MM.1S (cell line): ENCODE measurements at regions not wholly inside any gene's neighbourhood (a gene's known extent, or its start where the extent isn't known, plus 50 kb on each side); places are given as distances from the start of the nearest gene placed in this dataset.

Source experiments
- DNase-seq: peaks from one replicate; pipeline ENCODE4 v3.0.0-alpha.2; 2015
- H2AFZ ChIP-seq: fragments of 300-600 bp; sonication (generic); 2 replicates; pipeline ENCODE4 v1.6.0; 2016; ENCODE audit warnings: antibody characterized with exemption, low read length
- H3F3A ChIP-seq: fragments of 300-600 bp; sonication (generic); 2 replicates; pipeline ENCODE4 v1.6.1; 2016; ENCODE audit warnings: mild to moderate bottlenecking, antibody characterized with exemption, low read length, moderate library complexity, mixed read lengths; ENCODE audit not compliant: insufficient read depth
- H3K27ac ChIP-seq: fragments of 300-600 bp; sonication (generic); 2 replicates; pipeline ENCODE4 v1.5.1; 2016; ENCODE audit warnings: mild to moderate bottlenecking, low read length
- H3K27me3 ChIP-seq: fragments of 300-600 bp; sonication (generic); replicated peaks from 2 replicates; pipeline ENCODE4 v1.6.0; 2016; ENCODE audit warnings: low read length; ENCODE audit not compliant: insufficient read depth
- H3K36me3 ChIP-seq: fragments of 300-600 bp; sonication (generic); replicated peaks from 2 replicates; pipeline ENCODE4 v1.6.1; 2016; ENCODE audit warnings: mild to moderate bottlenecking, low read length, mixed read lengths; ENCODE audit not compliant: insufficient read depth
- H3K4me1 ChIP-seq: fragments of 300-600 bp; sonication (generic); 2 replicates; pipeline ENCODE4 v1.6.1; 2016; ENCODE audit warnings: low read length, mixed read lengths
- H3K4me2 ChIP-seq: fragments of 300-600 bp; sonication (generic); 2 replicates; pipeline ENCODE4 v1.6.0; 2016; ENCODE audit warnings: low read depth, low read length
- H3K4me3 ChIP-seq: fragments of 300-600 bp; sonication (generic); 2 replicates; pipeline ENCODE4 v1.5.1; 2016; ENCODE audit warnings: low read length, mixed read lengths
- H3K79me2 ChIP-seq: fragments of 300-600 bp; sonication (generic); 2 replicates; pipeline ENCODE4 v1.6.1; 2016; ENCODE audit warnings: mixed run types, low read length, mixed read lengths
- H3K9ac ChIP-seq: fragments of 300-600 bp; sonication (generic); 2 replicates; pipeline ENCODE4 v1.6.1; 2016; ENCODE audit warnings: low read length, mixed read lengths
- H3K9me2 ChIP-seq: fragments of 300-600 bp; sonication (generic); replicated peaks from 2 replicates; pipeline ENCODE4 v1.6.1; 2016; ENCODE audit warnings: mild to moderate bottlenecking, low read length, mixed read lengths; ENCODE audit not compliant: insufficient read depth
- H3K9me3 ChIP-seq: fragments of 300-600 bp; sonication (generic); replicated peaks from 2 replicates; pipeline ENCODE4 v1.6.1; 2016; ENCODE audit warnings: mild to moderate bottlenecking, low read length, mixed read lengths; ENCODE audit not compliant: insufficient read depth
- H4K20me1 ChIP-seq: fragments of 300-600 bp; sonication (generic); 2 replicates; pipeline ENCODE4 v1.6.1; 2016; ENCODE audit warnings: mild to moderate bottlenecking, low read length, moderate library complexity, mixed read lengths; ENCODE audit not compliant: insufficient read depth
- EZH2 ChIP-seq: fragments of 300-600 bp; sonication (generic); optimal IDR thresholded peaks from 2 replicates; pipeline ENCODE3; 2017; ENCODE audit warnings: low read depth, mild to moderate bottlenecking, antibody characterized with exemption, low read length, mixed read lengths
- EZH2phosphoT487 ChIP-seq: fragments of 300-600 bp; sonication (generic); IDR thresholded peaks from 2 replicates; pipeline ENCODE4 v1.6.1; 2018; ENCODE audit warnings: antibody characterized with exemption, low read length
- TF ChIP-seq, protein P1 (sequence below): fragments of 300-600 bp; sonication (generic); IDR thresholded peaks from 2 replicates; pipeline ENCODE4 v1.5.1; 2016; ENCODE audit warnings: antibody characterized with exemption, low read length, mixed read lengths

DNA sequence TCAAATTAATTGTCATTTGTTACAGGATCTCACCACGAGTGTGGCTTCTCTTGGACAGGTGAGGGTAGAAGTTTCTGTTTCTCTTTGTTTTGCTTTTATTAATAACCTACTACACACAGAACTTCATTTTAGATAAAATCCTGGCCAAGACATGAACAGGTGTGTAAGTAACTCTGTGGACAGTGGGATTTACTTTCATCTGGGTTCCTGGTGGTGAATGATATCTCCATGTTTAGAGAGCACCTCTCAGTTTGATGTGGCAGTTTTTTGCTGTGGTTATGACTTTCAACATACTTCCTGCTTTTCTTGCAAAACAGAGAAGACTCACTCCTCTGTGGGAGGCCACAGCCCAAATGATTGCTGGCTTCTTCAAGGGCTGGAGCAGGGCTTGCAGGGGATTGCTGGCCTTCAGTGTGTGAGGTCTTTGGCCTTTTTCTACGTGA, 71.1 kb upstream of the XCR1 start:
- H3K9me3 ChIP-seq, result no peaks in the 10 kb centered on the region
- H3K4me3 ChIP-seq, result no peak overlapping the region
- peak overlapping the region; percentile 57 for H3K4me2 ChIP-seq
- H3K27ac ChIP-seq, result peak overlapping the region; percentile 97
- no peaks in the 10 kb centered on the region for H3K36me3 ChIP-seq
- peaks cover 33% of the 10 kb centered on the region for H3F3A ChIP-seq
- peak overlapping the region; percentile 12 for H2AFZ ChIP-seq
- H3K4me1 ChIP-seq, result peaks cover 72% of the 10 kb centered on the region
- TF ChIP-seq EZH2 (no peak), EZH2phosphoT487 (no peak)
- TF ChIP-seq, protein P1, sequence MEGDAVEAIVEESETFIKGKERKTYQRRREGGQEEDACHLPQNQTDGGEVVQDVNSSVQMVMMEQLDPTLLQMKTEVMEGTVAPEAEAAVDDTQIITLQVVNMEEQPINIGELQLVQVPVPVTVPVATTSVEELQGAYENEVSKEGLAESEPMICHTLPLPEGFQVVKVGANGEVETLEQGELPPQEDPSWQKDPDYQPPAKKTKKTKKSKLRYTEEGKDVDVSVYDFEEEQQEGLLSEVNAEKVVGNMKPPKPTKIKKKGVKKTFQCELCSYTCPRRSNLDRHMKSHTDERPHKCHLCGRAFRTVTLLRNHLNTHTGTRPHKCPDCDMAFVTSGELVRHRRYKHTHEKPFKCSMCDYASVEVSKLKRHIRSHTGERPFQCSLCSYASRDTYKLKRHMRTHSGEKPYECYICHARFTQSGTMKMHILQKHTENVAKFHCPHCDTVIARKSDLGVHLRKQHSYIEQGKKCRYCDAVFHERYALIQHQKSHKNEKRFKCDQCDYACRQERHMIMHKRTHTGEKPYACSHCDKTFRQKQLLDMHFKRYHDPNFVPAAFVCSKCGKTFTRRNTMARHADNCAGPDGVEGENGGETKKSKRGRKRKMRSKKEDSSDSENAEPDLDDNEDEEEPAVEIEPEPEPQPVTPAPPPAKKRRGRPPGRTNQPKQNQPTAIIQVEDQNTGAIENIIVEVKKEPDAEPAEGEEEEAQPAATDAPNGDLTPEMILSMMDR, result no peak
- no peaks in the 10 kb centered on the region for H4K20me1 ChIP-seq
- H3K79me2 ChIP-seq, result 0 out of 2 replicates have a peak, but pooled peaks cover 5% of the 10 kb centered on the region
- H3K9ac ChIP-seq, result peak overlapping the region; percentile 62
- DNase-seq, result peak; percentile 88
- H3K9me2 ChIP-seq, result no peaks in the 10 kb centered on the region
- no peaks in the 10 kb centered on the region for H3K27me3 ChIP-seq

DNA sequence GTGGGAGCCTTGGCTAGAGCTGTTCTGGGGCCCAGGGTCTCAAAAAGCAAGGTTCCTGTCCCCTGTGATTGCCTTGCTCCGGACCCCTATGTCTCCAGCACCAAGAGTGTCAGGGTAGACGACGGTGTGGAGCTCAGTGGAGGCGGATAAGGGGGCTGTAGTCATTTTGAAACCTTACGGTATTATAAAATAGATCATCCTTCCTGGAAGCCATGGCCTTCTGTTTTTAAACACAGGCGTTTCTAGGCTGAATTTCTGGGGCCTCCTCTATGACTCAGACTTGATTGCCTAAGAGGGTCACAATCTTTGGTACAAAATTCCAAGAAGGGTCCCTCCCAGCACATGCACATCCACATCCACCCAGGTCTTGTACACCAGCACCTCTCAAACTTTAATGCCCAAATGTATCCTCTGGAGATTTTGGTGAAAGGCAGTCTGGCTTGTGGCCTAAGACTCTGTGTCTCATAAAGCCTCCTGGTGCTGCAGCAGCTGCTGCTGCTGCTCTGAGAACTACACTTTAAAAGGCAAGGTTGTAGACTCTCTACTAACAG, 70.5 kb upstream of the XCR1 start:
- Histone ChIP-seq H3K36me3 (no peaks in the 10 kb centered on the region), H3K9me3 (no peaks in the 10 kb centered on the region), H3K27me3 (no peaks in the 10 kb centered on the region), H3K9me2 (no peaks in the 10 kb centered on the region), H2AFZ (peak overlapping the region; percentile 12; the same call in 1 of the 2 replicates), H3K27ac (peak overlapping the region; percentile 97), H3K9ac (peak overlapping the region; percentile 62), H3K79me2 (0 out of 2 replicates have a peak, but pooled peaks cover 5% of the 10 kb centered on the region), H3K4me3 (no peak overlapping the region), H3K4me1 (peaks cover 78% of the 10 kb centered on the region), H3F3A (peaks cover 39% of the 10 kb centered on the region), H4K20me1 (no peaks in the 10 kb centered on the region), H3K4me2 (peak overlapping the region; percentile 57)
- no peak for DNase-seq
- TF ChIP-seq, protein P1, result no peak
- no peak for TF ChIP-seq EZH2phosphoT487

DNA sequence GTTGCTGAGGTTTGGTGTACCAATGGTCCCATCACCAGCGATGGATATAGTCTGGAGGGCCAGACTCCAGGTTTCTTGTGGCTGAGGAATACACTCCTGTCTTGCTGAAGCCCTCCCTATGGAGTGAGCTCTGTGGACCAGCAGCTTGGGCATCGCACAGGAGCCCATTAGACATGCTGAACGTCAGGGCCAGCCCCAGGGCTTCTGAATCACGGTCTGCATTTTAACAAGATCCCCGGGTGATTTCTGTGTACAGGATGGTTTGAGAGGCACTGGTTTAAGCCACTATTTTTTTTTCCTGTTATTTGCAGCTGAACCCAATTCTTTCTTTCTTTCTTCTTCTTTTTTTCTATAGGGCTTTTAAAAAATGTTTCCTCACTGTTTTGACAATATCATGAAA, 69.5 kb upstream of the XCR1 start:
- Histone ChIP-seq H3K4me2 (no peak overlapping the region), H3K9ac (no peak overlapping the region), H3K79me2 (0 out of 2 replicates have a peak, but pooled peaks cover 5% of the 10 kb centered on the region), H3F3A (peaks cover 49% of the 10 kb centered on the region), H4K20me1 (no peaks in the 10 kb centered on the region), H3K9me3 (no peaks in the 10 kb centered on the region), H3K9me2 (no peaks in the 10 kb centered on the region), H2AFZ (no peak overlapping the region), H3K4me1 (peaks cover 86% of the 10 kb centered on the region), H3K27me3 (no peaks in the 10 kb centered on the region), H3K4me3 (no peak overlapping the region), H3K27ac (peak overlapping the region; percentile 97; the same call in 1 of the 2 replicates), H3K36me3 (no peaks in the 10 kb centered on the region)
- TF ChIP-seq EZH2phosphoT487 (no peak), EZH2 (no peak)
- TF ChIP-seq, protein P1, result no peak
- DNase-seq, result no peak
